CD4-positive, alpha-beta memory T cell (primary cell): ENCODE measurements at regions not wholly inside any gene's neighbourhood (a gene's known extent, or its start where the extent isn't known, plus 50 kb on each side); places are given as distances from the start of the nearest gene placed in this dataset.
"Not testable (repeated sequence)": the region's sequence is repeated elsewhere in the genome, so short reads cannot be mapped to it uniquely, and the experiment has no call there.

Source experiments
- CTCF ChIA-PET: fragments of 350-600 bp; sonication (Branson Sonifier 250); formaldehyde crosslinking; loops from one replicate; lab custom pipeline; 2021; ENCODE audit warnings: inconsistent platforms; ENCODE audit not compliant: partially characterized antibody; lab: Charles Lee
- POLR2A ChIA-PET: fragments of 350-600 bp; sonication (Branson Sonifier 250); formaldehyde crosslinking; loops from one replicate; lab custom pipeline; 2021; ENCODE audit not compliant: partially characterized antibody; lab: Charles Lee
- DNase-seq, 5 donors: peaks; one replicate each; pipeline versions ENCODE4 v3.0.0 to v3.0.0-alpha.2; 2020 to 2022; ENCODE audit warnings: mixed read lengths in 1 of 5
- H3K27ac ChIP-seq: one replicate; pipeline ENCODE4 v1.7.0; 2013; ENCODE audit warnings: low read depth, low read length
- H3K27me3 ChIP-seq: 2 replicates; pipeline ENCODE4 v1.7.0; 2013; ENCODE audit warnings: mild to moderate bottlenecking, low read length, moderate library complexity; ENCODE audit not compliant: insufficient read depth
- H3K36me3 ChIP-seq: 2 replicates; pipeline ENCODE4 v1.7.0; 2013; ENCODE audit warnings: mild to moderate bottlenecking, low read length, moderate library complexity; ENCODE audit not compliant: insufficient read depth
- H3K4me1 ChIP-seq: 2 replicates; pipeline ENCODE4 v1.7.0; 2013; ENCODE audit warnings: mild to moderate bottlenecking, low read length, moderate library complexity; ENCODE audit not compliant: insufficient read depth
- H3K4me3 ChIP-seq, 2 donors: one replicate each; pipeline ENCODE4 v1.7.0; 2013; ENCODE audit warnings: low read length in 2 of 2, mild to moderate bottlenecking in 1 of 2
- H3K9me3 ChIP-seq, 2 donors: one replicate each; pipeline ENCODE4 v1.7.0; 2013; ENCODE audit warnings: low read length in 2 of 2, control low read depth in 1 of 2; ENCODE audit not compliant: control insufficient read depth in 1 of 2
- H3K27ac Mint-ChIP-seq, 7 donors: one replicate each; pipeline ENCODE4 v1.8.0; 2020 to 2021; ENCODE audit warnings: mixed read lengths in 7 of 7, mild to moderate bottlenecking in 6 of 7, inconsistent platforms in 3 of 7, moderate library complexity in 3 of 7
- H3K27me3 Mint-ChIP-seq, 2 donors: one replicate each; pipeline ENCODE4 v1.8.0; 2020 to 2021; ENCODE audit warnings: mixed read lengths in 2 of 2
- H3K36me3 Mint-ChIP-seq, 2 donors: one replicate each; pipeline ENCODE4 v1.8.0; 2020 to 2021; ENCODE audit warnings: mixed read lengths in 2 of 2, inconsistent platforms in 1 of 2, mild to moderate bottlenecking in 1 of 2
- H3K4me1 Mint-ChIP-seq, 4 donors: one replicate each; pipeline ENCODE4 v1.8.0; 2020 to 2021; ENCODE audit warnings: mixed read lengths in 4 of 4, mild to moderate bottlenecking in 1 of 4
- H3K4me3 Mint-ChIP-seq, 8 donors: one replicate each; pipeline ENCODE4 v1.8.0; 2020 to 2021; ENCODE audit warnings: mixed read lengths in 8 of 8, mild to moderate bottlenecking in 7 of 8, moderate library complexity in 6 of 8, inconsistent platforms in 3 of 8
- H3K9me3 Mint-ChIP-seq, 8 donors: one replicate each; pipeline ENCODE4 v1.8.0; 2020 to 2021; ENCODE audit warnings: mixed read lengths in 8 of 8, mild to moderate bottlenecking in 5 of 8, inconsistent platforms in 3 of 8, moderate library complexity in 1 of 8
- intact Hi-C: fragments of 100-400 bp; cut with micrococcal nuclease; formaldehyde crosslinking; loops from one replicate; pipeline ENCODE4 v1.15.1; 2023

- DNase-seq, result peak; percentile 12 to 23 (median 21)
- Mint-ChIP-seq H3K9me3 (peaks cover 0 to 3% (median 0%) of the 10 kb centered on the region in 8 donors), H3K27me3 (peaks cover 0 to 2% of the 10 kb centered on the region in 2 donors), H3K4me1 (peaks cover 0 to 1% (median 0%) of the 10 kb centered on the region in 4 donors), H3K4me3 (no peak overlapping the region), H3K36me3 (no peaks in the 10 kb centered on the region), H3K27ac (no peak overlapping the region)
- Histone ChIP-seq H3K36me3 (no peaks in the 10 kb centered on the region), H3K4me3 (no peak overlapping the region), H3K27me3 (no peaks in the 10 kb centered on the region), H3K4me1 (no peaks in the 10 kb centered on the region), H3K9me3 (no peaks in the 10 kb centered on the region), H3K27ac (no peak overlapping the region)
- ChIA-PET CTCF (interaction anchor here (0.8 to 1.9 kb wide), 4 partner anchors 92 to 530 kb away, joined by 3 to 5 read pairs (median 3); no protein-coding TSS in a partner anchor), POLR2A (no interaction called here)
- intact Hi-C loops, result loop anchor here (1.0 to 5.0 kb wide), 3 partner anchors 79 to 530 kb away; no protein-coding TSS in a partner anchor
Observed at GRCh38 chrX:66110112-66110511, 53.9 kb upstream of the HEPH start.

GRCh38 chrX:66107860-66108259 lies 56.2 kb upstream of the HEPH start:
- H3K36me3 Mint-ChIP-seq, H3K4me3 ChIP-seq, H3K27ac Mint-ChIP-seq, H3K36me3 ChIP-seq, H3K27ac ChIP-seq, POLR2A ChIA-PET, H3K4me3 Mint-ChIP-seq, H3K27me3 ChIP-seq, H3K4me1 Mint-ChIP-seq, CTCF ChIA-PET, H3K9me3 ChIP-seq, H3K4me1 ChIP-seq, intact Hi-C loops, H3K9me3 Mint-ChIP-seq, H3K27me3 Mint-ChIP-seq: not testable (repeated sequence)
- peak in 1 of 5 donors; percentile 11 for DNase-seq

GRCh38 chrX:66102398-66102797 lies 61.6 kb upstream of the HEPH start:
- CTCF ChIA-PET, H3K36me3 Mint-ChIP-seq, H3K9me3 Mint-ChIP-seq, H3K27me3 ChIP-seq, H3K9me3 ChIP-seq, H3K4me1 Mint-ChIP-seq, DNase-seq, H3K27ac ChIP-seq, H3K4me3 ChIP-seq, H3K36me3 ChIP-seq, H3K27ac Mint-ChIP-seq, H3K4me1 ChIP-seq, intact Hi-C loops, H3K27me3 Mint-ChIP-seq, POLR2A ChIA-PET, H3K4me3 Mint-ChIP-seq: not testable (repeated sequence)

- peaks cover 0 to 1% of the 10 kb centered on the region in 2 donors for H3K27me3 Mint-ChIP-seq
- DNase-seq, result no peak
- no peak overlapping the region for H3K27ac Mint-ChIP-seq
- H3K27ac ChIP-seq, result no peak overlapping the region
- no peaks in the 10 kb centered on the region for H3K27me3 ChIP-seq
- peaks cover 0 to 9% (median 0%) of the 10 kb centered on the region in 8 donors for H3K9me3 Mint-ChIP-seq
- H3K4me1 ChIP-seq, result no peaks in the 10 kb centered on the region
- intact Hi-C loops, result no loop called here
- H3K36me3 ChIP-seq, result no peaks in the 10 kb centered on the region
- no peaks in the 10 kb centered on the region for H3K9me3 ChIP-seq
- ChIA-PET CTCF (no interaction called here), POLR2A (no interaction called here)
- H3K4me3 ChIP-seq, result no peak overlapping the region
- H3K4me1 Mint-ChIP-seq, result peaks cover 0 to 4% (median 0%) of the 10 kb centered on the region in 4 donors
- no peak overlapping the region for H3K4me3 Mint-ChIP-seq
- no peaks in the 10 kb centered on the region for H3K36me3 Mint-ChIP-seq
Observed at GRCh38 chrX:66098162-66098561, 58.3 kb upstream of the VSIG4 start.

GRCh38 chrX:66096987-66097386 lies 57.1 kb upstream of the VSIG4 start:
- H3K4me1 Mint-ChIP-seq, H3K9me3 ChIP-seq, DNase-seq, H3K27me3 ChIP-seq, H3K9me3 Mint-ChIP-seq, H3K36me3 Mint-ChIP-seq, H3K27ac ChIP-seq, H3K36me3 ChIP-seq, intact Hi-C loops, H3K27ac Mint-ChIP-seq, CTCF ChIA-PET, H3K27me3 Mint-ChIP-seq, H3K4me3 Mint-ChIP-seq, POLR2A ChIA-PET, H3K4me3 ChIP-seq, H3K4me1 ChIP-seq: not testable (repeated sequence)

- H3K9me3 Mint-ChIP-seq, result peaks cover 0 to 11% (median 2%) of the 10 kb centered on the region in 8 donors
- H3K27ac ChIP-seq, H3K27me3 Mint-ChIP-seq, POLR2A ChIA-PET, CTCF ChIA-PET, H3K4me1 ChIP-seq, H3K4me3 Mint-ChIP-seq, H3K27ac Mint-ChIP-seq, H3K9me3 ChIP-seq, H3K4me3 ChIP-seq, DNase-seq, intact Hi-C loops, H3K27me3 ChIP-seq, H3K36me3 Mint-ChIP-seq, H3K36me3 ChIP-seq, H3K4me1 Mint-ChIP-seq: not testable (repeated sequence)
Observed at GRCh38 chrX:66090004-66090403, 50.1 kb upstream of the VSIG4 start.
